Neuronal stem cell (in vitro differentiated cells): ENCODE measurements at regions not wholly inside any gene's neighbourhood (a gene's known extent, or its start where the extent isn't known, plus 50 kb on each side); places are given as distances from the start of the nearest gene placed in this dataset.

ENCODE experiments used
- DNase-seq: peaks from one replicate; pipeline ENCODE4 v3.0.0-alpha.2; 2013; ENCODE audit warnings: low spot score
- H2AFZ ChIP-seq: one replicate; pipeline ENCODE4 v1.6.1; 2013; ENCODE audit warnings: mild to moderate bottlenecking, low read length, inconsistent platforms
- H2AK5ac ChIP-seq: 2 replicates; pipeline ENCODE4 v1.6.1; 2013; ENCODE audit warnings: low read depth, mild to moderate bottlenecking, inconsistent platforms, low read length, moderate library complexity, mixed read lengths
- H2BK120ac ChIP-seq: 2 replicates; pipeline ENCODE4 v1.6.1; 2013; ENCODE audit warnings: low read depth, mild to moderate bottlenecking, inconsistent platforms, low read length, moderate library complexity, mixed read lengths
- H2BK12ac ChIP-seq: one replicate; pipeline ENCODE4 v1.6.1; 2013; ENCODE audit warnings: low read length, inconsistent platforms
- H2BK15ac ChIP-seq: 2 replicates; pipeline ENCODE4 v1.6.1; 2013; ENCODE audit warnings: mild to moderate bottlenecking, low read length, inconsistent platforms, mixed read lengths
- H2BK5ac ChIP-seq: one replicate; pipeline ENCODE4 v1.6.1; 2013; ENCODE audit warnings: inconsistent platforms, mild to moderate bottlenecking, low read length, moderate library complexity
- H3K14ac ChIP-seq: one replicate; pipeline ENCODE4 v1.6.1; 2013; ENCODE audit warnings: low read length, inconsistent platforms
- H3K18ac ChIP-seq: 2 replicates; pipeline ENCODE4 v1.6.1; 2013; ENCODE audit warnings: low read length, inconsistent platforms
- H3K23ac ChIP-seq: 2 replicates; pipeline ENCODE4 v1.6.1; 2013; ENCODE audit warnings: low read depth, mild to moderate bottlenecking, mixed read lengths, low read length, inconsistent platforms; ENCODE audit not compliant: poor library complexity
- H3K27ac ChIP-seq: replicated peaks from 3 replicates; pipeline ENCODE4 v1.5.1; 2013; ENCODE audit warnings: low read length, inconsistent platforms
- H3K27me3 ChIP-seq, 3 experiments: 2 replicates each; pipeline ENCODE4 v1.6.1; 2013; ENCODE audit warnings: low read length in 3 of 3, mild to moderate bottlenecking in 2 of 3, inconsistent platforms in 1 of 3, low read depth in 1 of 3, mixed read lengths in 1 of 3, moderate library complexity in 1 of 3; ENCODE audit not compliant: control insufficient read depth in 3 of 3, insufficient read depth in 3 of 3
- H3K36me3 ChIP-seq, 2 donors: replicated peaks in 1 of 2; 2 replicates each; pipeline ENCODE4 v1.6.1; 2013; ENCODE audit warnings: low read length in 2 of 2; ENCODE audit not compliant: control insufficient read depth in 2 of 2, insufficient read depth in 2 of 2
- H3K4ac ChIP-seq: 2 replicates; pipeline ENCODE4 v1.6.1; 2013; ENCODE audit warnings: inconsistent platforms, mild to moderate bottlenecking, low read length, moderate library complexity
- H3K4me1 ChIP-seq, 2 donors: 1 replicate in 1 of 2; 2 replicates in 1 of 2; pipeline ENCODE4 v1.6.1; 2013; ENCODE audit warnings: low read length in 2 of 2, low read depth in 1 of 2; ENCODE audit not compliant: control insufficient read depth in 2 of 2, insufficient read depth in 1 of 2
- H3K4me2 ChIP-seq: one replicate; pipeline ENCODE4 v1.6.1; 2013; ENCODE audit warnings: mild to moderate bottlenecking, low read length, inconsistent platforms; ENCODE audit not compliant: insufficient read depth, poor library complexity, severe bottlenecking
- H3K4me3 ChIP-seq, 2 donors: 2 replicates each; pipeline ENCODE4 v1.5.1; 2013; ENCODE audit warnings: low read length in 2 of 2, mild to moderate bottlenecking in 2 of 2, inconsistent platforms in 1 of 2, moderate library complexity in 1 of 2
- H3K79me1 ChIP-seq: one replicate; pipeline ENCODE4 v1.6.1; 2013; ENCODE audit warnings: low read depth, mild to moderate bottlenecking, inconsistent platforms, low read length, moderate library complexity
- H3K9ac ChIP-seq: one replicate; pipeline ENCODE4 v1.6.1; 2013; ENCODE audit warnings: mild to moderate bottlenecking, low read depth, low read length, inconsistent platforms; ENCODE audit not compliant: poor library complexity
- H3K9me3 ChIP-seq, 2 donors: replicated peaks in 1 of 2; 2 replicates each; pipeline versions ENCODE3 to v1.6.1; 2013; ENCODE audit warnings: low read length in 2 of 2, mild to moderate bottlenecking in 2 of 2, inconsistent platforms in 1 of 2, low read depth in 1 of 2, mixed read lengths in 1 of 2, moderate library complexity in 1 of 2; ENCODE audit not compliant: control insufficient read depth in 2 of 2, insufficient read depth in 1 of 2
- H4K8ac ChIP-seq: one replicate; pipeline ENCODE4 v1.6.1; 2013; ENCODE audit warnings: low read depth, mild to moderate bottlenecking, inconsistent platforms, low read length, moderate library complexity
- H4K91ac ChIP-seq: one replicate; pipeline ENCODE4 v1.6.1; 2013; ENCODE audit warnings: low read length, low read depth, mild to moderate bottlenecking, inconsistent platforms; ENCODE audit not compliant: poor library complexity
- WGBS, 2 donors: extraction: QIAGEN DNeasy Blood & Tissue Kit; methylation state at CpG; one replicate each; pipeline ENCODE4 v1.1.7; 2013; ENCODE audit warnings: missing lambda C conversion rate in 2 of 2, mixed read lengths in 1 of 2; ENCODE audit not compliant: insufficient read length in 2 of 2, insufficient replicate concordance in 1 of 2; ENCODE audit errors: extremely low coverage in 2 of 2; 5-methylcytosine and 5-hydroxymethylcytosine counted together

GRCh38 chrX:95662200-95662599 lies 1022.4 kb upstream of the DIAPH2 start:
- Histone ChIP-seq H2BK15ac (no peak overlapping the region), H4K8ac (no peak overlapping the region), H4K91ac (no peak overlapping the region), H3K27me3 (no peaks in the 10 kb centered on the region), H3K23ac (no peak overlapping the region), H3K9ac (no peak overlapping the region), H3K27ac (no peak overlapping the region), H3K18ac (no peak overlapping the region), H3K4me1 (no peaks in the 10 kb centered on the region), H3K36me3 (no peaks in the 10 kb centered on the region), H2AFZ (no peak overlapping the region), H2BK12ac (no peak overlapping the region), H3K79me1 (no peaks in the 10 kb centered on the region), H3K14ac (no peak overlapping the region), H3K9me3 (no peaks in the 10 kb centered on the region), H3K4ac (no peak overlapping the region), H2AK5ac (no peak overlapping the region), H2BK5ac (no peak overlapping the region), H2BK120ac (no peak overlapping the region), H3K4me2 (no peak overlapping the region), H3K4me3 (no peak overlapping the region)
- WGBS, 2 donors, result no CpG with 5 or more reads among the region's 1 CpG
- no peak for DNase-seq

- Histone ChIP-seq H4K8ac (no peak overlapping the region), H3K79me1 (no peaks in the 10 kb centered on the region), H2BK120ac (no peak overlapping the region), H3K36me3 (no peaks in the 10 kb centered on the region), H4K91ac (no peak overlapping the region), H3K18ac (no peak overlapping the region), H3K4me2 (no peak overlapping the region), H3K4me3 (no peak overlapping the region), H2AFZ (no peak overlapping the region), H2BK15ac (no peak overlapping the region), H3K9me3 (no peaks in the 10 kb centered on the region), H3K27ac (no peak overlapping the region), H2AK5ac (no peak overlapping the region), H2BK5ac (no peak overlapping the region), H2BK12ac (no peak overlapping the region), H3K4ac (no peak overlapping the region), H3K14ac (no peak overlapping the region), H3K4me1 (no peaks in the 10 kb centered on the region), H3K9ac (no peak overlapping the region), H3K27me3 (no peaks in the 10 kb centered on the region), H3K23ac (no peak overlapping the region)
- no peak for DNase-seq
- no CpG with 5 or more reads among the region's 2 CpGs for WGBS, 2 donors
These were observed 1018.6 kb upstream of the DIAPH2 start for GRCh38 chrX:95666056-95666455.

GRCh38 chrX:95675011-95675410 lies 1009.6 kb upstream of the DIAPH2 start:
- no CpG with 5 or more reads among the region's 2 CpGs for WGBS, 2 donors
- H3K4me3 ChIP-seq, result no peak overlapping the region
- H3K18ac ChIP-seq, result no peak overlapping the region
- H3K23ac ChIP-seq, result no peak overlapping the region
- H3K36me3 ChIP-seq, result no peaks in the 10 kb centered on the region
- no peak overlapping the region for H3K4ac ChIP-seq
- H3K79me1 ChIP-seq, result no peaks in the 10 kb centered on the region
- H2BK5ac ChIP-seq, result no peak overlapping the region
- no peaks in the 10 kb centered on the region for H3K27me3 ChIP-seq
- H4K8ac ChIP-seq, result no peak overlapping the region
- no peak overlapping the region for H2BK15ac ChIP-seq
- H3K14ac ChIP-seq, result no peak overlapping the region
- H3K4me1 ChIP-seq, result no peaks in the 10 kb centered on the region
- no peak overlapping the region for H2AFZ ChIP-seq
- no peak overlapping the region for H2AK5ac ChIP-seq
- H2BK120ac ChIP-seq, result no peak overlapping the region
- no peak for DNase-seq
- no peak overlapping the region for H3K27ac ChIP-seq
- no peak overlapping the region for H4K91ac ChIP-seq
- H3K9ac ChIP-seq, result no peak overlapping the region
- H3K9me3 ChIP-seq, result no peaks in the 10 kb centered on the region
- H3K4me2 ChIP-seq, result no peak overlapping the region
- no peak overlapping the region for H2BK12ac ChIP-seq

- no CpG with 5 or more reads among the region's 3 CpGs for WGBS, 2 donors
- no peak overlapping the region for H2AK5ac ChIP-seq
- H3K23ac ChIP-seq, result no peak overlapping the region
- H2BK15ac ChIP-seq, result no peak overlapping the region
- no peak overlapping the region for H3K4me2 ChIP-seq
- H3K18ac ChIP-seq, result no peak overlapping the region
- H3K4ac ChIP-seq, result no peak overlapping the region
- H3K14ac ChIP-seq, result no peak overlapping the region
- no peaks in the 10 kb centered on the region for H3K36me3 ChIP-seq
- no peak overlapping the region for H2AFZ ChIP-seq
- no peak overlapping the region for H3K27ac ChIP-seq
- no peak overlapping the region for H3K4me3 ChIP-seq
- H2BK120ac ChIP-seq, result no peak overlapping the region
- no peaks in the 10 kb centered on the region for H3K4me1 ChIP-seq
- no peaks in the 10 kb centered on the region for H3K9me3 ChIP-seq
- H2BK5ac ChIP-seq, result no peak overlapping the region
- no peaks in the 10 kb centered on the region for H3K27me3 ChIP-seq
- no peak overlapping the region for H3K9ac ChIP-seq
- no peaks in the 10 kb centered on the region for H3K79me1 ChIP-seq
- H2BK12ac ChIP-seq, result no peak overlapping the region
- no peak overlapping the region for H4K8ac ChIP-seq
- DNase-seq, result no peak
- no peak overlapping the region for H4K91ac ChIP-seq
These were observed 1008.8 kb upstream of the DIAPH2 start for GRCh38 chrX:95675794-95676193.
